SK-N-MC (cell line): ENCODE measurements at regions not wholly inside any gene's neighbourhood (a gene's known extent, or its start where the extent isn't known, plus 50 kb on each side); places are given as distances from the start of the nearest gene placed in this dataset.

ENCODE experiments used
- DNase-seq: peaks from one replicate; pipeline ENCODE4 v3.0.0-alpha.2; 2011; ENCODE audit warnings: low read depth, low spot score
- H3K27ac ChIP-seq: fragments of 200-600 bp; sonication (generic); 2 replicates; pipeline ENCODE4 v1.5.1; 2016; ENCODE audit warnings: mixed run types
- H3K36me3 ChIP-seq: fragments of 200-600 bp; sonication (generic); 2 replicates; pipeline ENCODE4 v1.6.1; 2017; ENCODE audit warnings: antibody characterized with exemption, low read length, mixed read lengths; ENCODE audit not compliant: insufficient read depth
- H3K4me3 ChIP-seq: fragments of 200-600 bp; sonication (generic); 2 replicates; pipeline ENCODE4 v1.5.1; 2016
- H3K9ac ChIP-seq: fragments of 200-600 bp; sonication (generic); 2 replicates; pipeline ENCODE4 v1.8.0; 2017; ENCODE audit warnings: mixed run types, mixed read lengths; ENCODE audit not compliant: insufficient read length
- H3K9me3 ChIP-seq: fragments of 200-600 bp; sonication (generic); 2 replicates; pipeline ENCODE4 v1.6.1; 2017; ENCODE audit warnings: low read depth, mild to moderate bottlenecking, antibody characterized with exemption, low read length, moderate library complexity, mixed read lengths
- EZH2 ChIP-seq: fragments of 200-600 bp; sonication (generic); IDR thresholded peaks from one replicate; pipeline ENCODE4 v1.6.1; 2017; ENCODE audit warnings: antibody characterized with exemption
- FOXP2 ChIP-seq: optimal IDR thresholded peaks from 2 replicates; pipeline ENCODE3; 2011; ENCODE audit warnings: mild to moderate bottlenecking, moderate library complexity; ENCODE audit not compliant: insufficient read depth; ENCODE audit errors: extremely low read length, control extremely low read depth
- POLR2AphosphoS5 ChIP-seq: IDR thresholded peaks from 2 replicates; pipeline ENCODE4 v1.6.1; 2012; ENCODE audit warnings: mild to moderate bottlenecking, low read depth, low read length, borderline replicate concordance

DNA sequence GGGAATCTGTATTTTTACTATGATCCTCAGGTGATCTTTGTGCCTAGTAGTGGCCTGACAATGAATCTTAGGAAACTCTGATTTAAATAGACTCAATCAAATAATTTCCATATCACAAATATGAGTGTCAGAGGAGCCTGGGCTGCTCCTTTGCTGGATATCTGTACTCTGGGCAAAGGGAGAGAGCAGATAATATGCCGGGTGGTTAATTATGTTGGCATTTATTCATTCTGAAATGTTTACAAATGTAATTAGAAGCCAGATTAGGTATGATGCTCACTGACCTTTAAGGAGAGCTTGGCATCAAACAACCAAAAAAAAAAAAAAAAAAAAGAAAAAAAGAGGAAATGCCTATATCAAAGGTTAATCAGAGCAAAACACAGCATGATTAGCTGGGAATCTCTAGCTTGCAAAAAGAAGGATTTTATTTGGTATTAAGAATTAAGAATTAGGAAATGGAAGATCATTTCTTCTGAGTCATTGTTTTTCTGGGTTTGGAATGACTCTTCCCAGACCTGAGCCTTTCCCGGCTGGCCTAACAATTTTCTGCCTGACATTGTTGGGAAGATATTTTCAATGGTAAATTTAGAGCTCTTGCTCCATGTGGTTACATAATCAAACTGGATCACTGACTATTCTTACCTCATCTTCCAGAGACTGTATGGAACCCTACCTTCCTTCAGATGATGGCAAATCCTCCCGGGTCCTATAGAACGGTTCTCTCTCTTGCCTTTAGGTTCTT is 365.3 kb downstream of the REEP3 start:
- no peak for TF ChIP-seq FOXP2
- TF ChIP-seq EZH2 = no peak
- no peak for TF ChIP-seq POLR2AphosphoS5

DNA sequence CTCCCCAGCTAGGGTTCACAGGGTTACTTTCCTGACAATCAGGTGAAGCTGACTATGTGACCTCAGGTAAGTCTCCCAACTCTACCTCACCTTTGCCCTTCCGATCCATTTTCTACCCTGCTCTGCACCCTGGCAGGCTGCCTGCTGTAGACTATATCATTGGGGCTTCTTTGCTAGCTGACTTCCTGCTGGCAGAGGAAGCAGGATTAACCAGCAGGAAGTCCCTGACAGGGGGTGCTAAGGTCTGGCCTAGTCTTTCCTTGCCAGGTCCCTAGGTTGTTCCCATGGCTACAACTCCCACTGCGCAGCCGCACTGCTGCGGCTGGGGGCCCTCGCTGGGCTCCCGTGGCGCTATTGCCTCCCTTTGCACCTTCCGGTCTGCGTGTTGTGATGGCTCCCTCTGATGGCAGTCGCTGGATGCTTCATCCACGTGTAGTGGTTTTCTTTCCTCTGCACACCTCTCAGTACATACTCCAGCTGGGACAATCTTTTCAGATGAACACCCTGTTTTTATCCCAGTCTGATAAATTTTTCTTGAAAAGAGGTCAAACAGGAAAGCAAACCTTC is 365.9 kb downstream of the REEP3 start:
- Histone ChIP-seq H3K4me3 (no peak overlapping the region), H3K36me3 (no peaks in the 10 kb centered on the region), H3K9me3 (no peaks in the 10 kb centered on the region), H3K9ac (no peak overlapping the region), H3K27ac (no peak overlapping the region)
- TF ChIP-seq FOXP2 (no peak), EZH2 (no peak), POLR2AphosphoS5 (no peak)
- DNase-seq = no peak

More for the DNA sequence above, 365.3 kb downstream of the REEP3 start:
- H3K9me3 ChIP-seq = no peaks in the 10 kb centered on the region
- no peak overlapping the region for H3K27ac ChIP-seq
- H3K4me3 ChIP-seq = no peak overlapping the region
- DNase-seq = no peak
- H3K9ac ChIP-seq = no peak overlapping the region
- no peaks in the 10 kb centered on the region for H3K36me3 ChIP-seq

DNA sequence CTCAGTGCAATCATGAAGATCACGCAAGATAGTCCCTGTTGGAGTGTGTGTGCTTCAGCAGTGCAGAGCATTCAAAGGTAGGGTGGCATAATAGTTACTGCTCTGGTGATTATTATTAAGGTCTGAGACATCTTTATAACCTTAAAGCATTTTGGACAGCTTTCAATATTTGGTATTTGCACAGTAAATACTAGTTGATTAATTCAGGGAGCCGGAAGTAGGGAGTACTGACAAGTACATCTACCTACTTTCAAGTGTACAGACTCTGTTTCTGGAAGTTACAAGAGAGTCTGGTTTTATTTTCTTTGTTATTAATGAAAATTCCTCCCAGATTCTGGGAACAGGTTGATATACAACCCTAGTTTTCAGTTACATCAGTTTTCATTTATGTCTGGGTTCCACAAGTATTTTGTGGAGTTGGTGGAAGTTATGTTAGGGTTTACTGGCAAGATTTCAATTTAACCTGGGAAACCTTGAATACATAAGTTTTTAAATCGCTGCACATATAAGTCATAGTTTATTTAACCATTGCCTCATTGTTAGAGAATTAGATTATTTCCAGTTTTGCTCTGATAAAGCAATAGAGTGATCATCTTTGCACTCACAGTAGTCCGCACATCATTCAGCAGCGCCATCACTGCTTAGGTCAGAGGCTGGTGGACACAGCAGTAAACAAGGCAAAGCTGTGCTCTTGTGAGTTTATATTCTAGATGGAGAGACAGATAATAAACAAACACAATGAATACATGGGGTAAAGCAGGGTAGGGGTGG is 366.6 kb downstream of the REEP3 start:
- Histone ChIP-seq H3K9ac (no peak overlapping the region), H3K4me3 (no peak overlapping the region), H3K9me3 (no peaks in the 10 kb centered on the region), H3K27ac (no peak overlapping the region), H3K36me3 (no peaks in the 10 kb centered on the region)
- no peak for DNase-seq
- no peak for TF ChIP-seq EZH2
- no peak for TF ChIP-seq POLR2AphosphoS5
- TF ChIP-seq FOXP2 = no peak

DNA sequence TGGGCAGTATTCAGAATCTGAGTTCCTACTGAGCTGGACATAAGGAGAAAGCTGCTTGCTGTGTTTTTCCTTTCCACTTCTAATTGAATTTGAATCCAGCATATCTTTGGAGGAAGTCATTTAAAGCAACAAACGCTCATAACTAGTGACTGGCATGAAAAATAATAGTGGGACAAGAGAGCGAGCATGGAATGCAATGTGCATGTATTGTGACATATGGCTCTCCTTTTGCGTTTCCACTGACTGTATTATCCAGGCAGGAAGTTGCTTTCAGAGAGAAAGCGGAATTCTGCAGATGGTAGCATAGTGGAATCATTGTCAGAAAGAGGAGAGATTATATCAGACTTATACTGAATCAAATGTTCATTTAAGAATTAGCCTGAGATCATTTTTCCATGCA is 368.6 kb downstream of the REEP3 start:
- TF ChIP-seq EZH2 (no peak), POLR2AphosphoS5 (no peak), FOXP2 (no peak)

DNA sequence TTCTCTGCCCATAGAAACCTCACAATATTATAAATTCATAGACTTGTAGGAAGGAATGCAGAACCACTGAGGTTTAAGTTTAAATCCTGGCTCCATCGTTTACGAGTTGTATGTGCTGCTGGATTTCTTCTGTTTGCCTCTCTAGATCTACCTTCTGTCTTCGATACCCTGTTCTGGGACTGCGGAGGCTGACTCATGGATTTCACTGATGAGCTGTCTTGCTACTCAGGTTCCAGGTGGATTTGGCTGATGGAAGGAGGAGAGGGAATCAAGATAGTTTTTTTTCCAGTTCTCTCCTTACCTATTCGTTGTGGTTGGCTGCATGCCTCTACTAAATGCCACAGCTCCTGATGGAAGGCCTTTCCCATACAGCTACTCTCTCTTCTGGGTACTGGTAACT is 375.8 kb downstream of the REEP3 start:
- Histone ChIP-seq H3K9me3 (no peaks in the 10 kb centered on the region), H3K27ac (no peak overlapping the region), H3K4me3 (no peak overlapping the region), H3K9ac (no peak overlapping the region), H3K36me3 (no peaks in the 10 kb centered on the region)
- no peak for TF ChIP-seq EZH2
- no peak for TF ChIP-seq FOXP2
- TF ChIP-seq POLR2AphosphoS5 = no peak
- DNase-seq = no peak

More for the DNA sequence above, 368.6 kb downstream of the REEP3 start:
- DNase-seq = no peak
- H3K4me3 ChIP-seq = no peak overlapping the region
- no peak overlapping the region for H3K27ac ChIP-seq
- H3K36me3 ChIP-seq = no peaks in the 10 kb centered on the region
- no peak overlapping the region for H3K9ac ChIP-seq
- H3K9me3 ChIP-seq = no peaks in the 10 kb centered on the region

DNA sequence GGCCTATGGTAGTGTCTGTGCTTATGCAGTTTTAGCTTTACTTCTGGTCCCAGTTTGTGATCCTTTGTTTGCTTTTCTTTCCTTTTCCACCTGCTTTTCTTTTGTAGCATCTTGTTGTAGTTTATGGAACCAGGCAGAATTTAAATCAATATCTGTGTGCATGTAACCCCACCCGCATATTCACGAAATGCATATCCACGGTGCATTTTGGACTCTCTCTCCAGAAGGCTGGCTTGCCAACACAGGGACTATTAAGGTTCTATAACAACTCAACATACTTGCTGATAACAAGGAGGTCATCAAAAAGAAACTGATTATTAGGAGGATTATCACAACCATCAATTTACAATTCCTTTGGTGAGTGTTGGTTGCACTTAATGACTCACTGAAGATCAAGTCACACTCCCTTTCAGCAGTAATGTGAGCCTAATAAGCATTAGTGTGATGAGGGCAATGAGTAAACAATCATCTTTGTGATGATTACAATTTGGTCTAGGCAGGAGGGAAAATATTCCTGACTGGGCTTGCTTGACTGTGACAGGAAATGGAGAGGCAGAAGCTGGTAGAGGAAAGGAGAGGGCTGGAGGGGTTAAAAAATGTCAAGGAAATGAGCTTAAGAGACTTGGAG is 378.6 kb downstream of the REEP3 start:
- H3K9me3 ChIP-seq = no peaks in the 10 kb centered on the region
- H3K9ac ChIP-seq = no peak overlapping the region
- H3K4me3 ChIP-seq = no peak overlapping the region
- no peak for TF ChIP-seq POLR2AphosphoS5
- no peak for TF ChIP-seq FOXP2
- TF ChIP-seq EZH2 = no peak
- H3K27ac ChIP-seq = no peak overlapping the region
- DNase-seq = no peak
- H3K36me3 ChIP-seq = no peaks in the 10 kb centered on the region

DNA sequence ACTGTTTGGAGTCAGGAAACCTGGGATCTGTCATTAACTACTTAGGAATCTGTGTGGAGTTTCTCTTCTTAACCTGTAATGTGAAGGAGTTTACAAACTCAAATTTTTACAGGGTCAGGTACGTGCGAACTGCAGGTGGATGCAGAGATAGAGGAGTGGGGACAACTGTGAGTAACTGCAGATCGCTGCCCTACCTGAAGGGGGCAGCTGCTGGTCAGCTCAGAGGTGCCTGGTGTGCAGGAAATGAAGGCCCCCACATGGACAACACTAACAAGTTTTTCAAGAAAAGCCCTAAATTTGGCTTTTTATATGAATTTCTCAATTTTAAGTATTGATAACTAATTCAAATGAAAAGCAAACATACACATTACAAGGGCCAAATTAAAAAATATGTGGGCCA is 380.0 kb downstream of the REEP3 start:
- Histone ChIP-seq H3K9me3 (no peaks in the 10 kb centered on the region), H3K4me3 (no peak overlapping the region), H3K27ac (no peak overlapping the region), H3K36me3 (no peaks in the 10 kb centered on the region), H3K9ac (no peak overlapping the region)
- TF ChIP-seq EZH2 = no peak
- no peak for TF ChIP-seq POLR2AphosphoS5
- TF ChIP-seq FOXP2 = no peak
- DNase-seq = no peak

DNA sequence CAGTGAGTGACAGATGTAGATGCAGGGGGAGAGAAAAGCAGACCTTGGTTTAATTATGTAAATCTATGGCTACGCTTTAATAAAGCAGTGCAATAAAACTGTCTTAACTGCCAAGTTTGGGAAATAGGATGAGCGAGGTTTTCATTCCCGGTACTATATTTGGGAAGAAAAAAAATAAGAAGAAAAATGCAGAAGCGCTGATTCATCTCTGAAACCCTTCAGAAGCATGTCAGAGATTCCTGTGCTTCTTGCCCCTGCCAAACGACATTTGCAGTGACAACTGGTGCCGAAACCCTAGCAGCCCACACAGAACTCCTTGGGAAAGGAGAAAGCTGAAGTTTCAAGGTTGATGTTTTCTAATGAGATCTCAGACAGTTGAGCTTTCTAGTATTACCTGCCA is 380.7 kb downstream of the REEP3 start:
- Histone ChIP-seq H3K4me3 (no peak overlapping the region), H3K36me3 (no peaks in the 10 kb centered on the region), H3K9ac (no peak overlapping the region), H3K9me3 (no peaks in the 10 kb centered on the region), H3K27ac (no peak overlapping the region)
- no peak for TF ChIP-seq FOXP2
- TF ChIP-seq EZH2 = no peak
- TF ChIP-seq POLR2AphosphoS5 = no peak
- no peak for DNase-seq
